ENCODE measurements at regions not wholly inside any gene's neighbourhood (a gene's known extent, or its start where the extent isn't known, plus 50 kb on each side); places are given as distances from the start of the nearest gene placed in this dataset.
A peak's percentile ranks its signal among the peaks of the same experiment; 100 is the strongest.

DNA sequence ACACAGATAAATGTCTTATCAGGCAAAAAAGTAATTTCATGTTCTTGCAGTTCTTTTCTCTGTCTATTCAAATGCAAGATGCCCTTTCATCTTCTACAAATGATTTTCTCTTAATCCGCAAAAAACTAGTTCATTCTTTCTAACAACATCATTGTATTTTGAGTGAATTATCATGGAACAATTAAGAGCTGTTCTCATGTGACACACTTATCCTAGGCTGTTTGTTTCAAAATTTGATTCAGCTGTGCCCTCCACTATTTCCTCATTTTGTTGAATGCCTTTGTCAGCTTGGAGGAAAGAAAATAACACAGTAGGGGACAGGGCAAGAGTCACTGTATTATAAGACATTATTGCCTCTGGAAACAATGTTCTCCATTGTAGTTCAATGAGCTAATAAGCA is 396.9 kb downstream of the KCTD12 start:
- DNase-seq, result no peak

DNA sequence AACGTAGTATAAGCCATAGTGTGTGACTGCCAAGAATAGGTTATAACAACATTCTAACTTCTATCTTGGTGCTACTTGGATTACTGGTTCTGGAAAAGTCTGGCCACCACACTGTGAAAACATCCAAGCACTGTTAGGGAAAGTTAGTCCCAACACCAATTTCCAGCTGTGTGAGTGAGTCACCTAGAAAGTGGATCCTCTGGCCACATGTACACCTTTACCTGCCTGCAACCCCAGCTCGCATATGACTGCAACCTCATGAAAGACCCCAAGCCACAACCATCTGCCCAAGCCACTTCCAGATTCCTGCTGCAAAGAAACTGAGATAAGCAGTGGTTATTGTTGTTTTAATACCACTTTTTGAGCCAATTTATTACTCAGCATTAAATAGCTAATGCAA is 404.5 kb downstream of the KCTD12 start:
- no peak for DNase-seq

DNA sequence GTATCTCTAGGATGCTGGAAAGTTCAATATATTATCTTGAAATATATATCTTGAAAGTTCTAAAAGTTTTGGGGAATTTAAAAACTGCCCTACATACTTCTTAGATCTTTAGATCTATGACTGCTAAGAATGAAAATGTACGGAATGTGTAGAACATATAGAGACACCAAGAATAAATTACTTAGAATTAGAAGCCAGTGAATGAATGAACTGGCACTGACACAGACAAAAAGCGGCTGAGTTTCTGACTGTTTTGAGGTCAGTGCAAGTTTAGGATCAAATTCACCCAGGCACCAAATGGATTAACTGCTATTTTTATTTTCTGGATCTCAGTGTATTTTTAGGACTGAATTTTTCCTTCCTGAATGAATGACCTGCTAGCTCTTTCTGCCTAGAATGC is 411.2 kb downstream of the KCTD12 start:
- no peak for DNase-seq

DNA sequence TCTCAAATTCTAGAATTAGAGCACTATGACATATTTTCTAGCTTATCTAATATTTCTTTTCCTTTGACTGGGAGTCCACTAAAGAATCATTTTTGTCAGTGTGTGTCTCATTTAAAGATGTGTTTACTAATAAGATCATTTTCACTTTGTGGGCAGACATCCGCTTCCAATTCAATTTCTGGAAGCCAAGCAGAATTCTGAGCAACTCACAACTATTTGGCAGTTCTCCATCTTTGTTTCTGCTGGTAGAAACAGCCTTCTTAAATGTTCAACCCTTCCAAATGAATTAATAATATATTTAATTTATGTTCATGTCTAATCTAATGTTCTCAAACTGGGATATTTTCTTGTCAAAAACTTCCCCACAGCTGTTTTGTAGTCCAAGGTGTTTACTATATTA is 411.8 kb downstream of the KCTD12 start:
- no peak for DNase-seq

DNA sequence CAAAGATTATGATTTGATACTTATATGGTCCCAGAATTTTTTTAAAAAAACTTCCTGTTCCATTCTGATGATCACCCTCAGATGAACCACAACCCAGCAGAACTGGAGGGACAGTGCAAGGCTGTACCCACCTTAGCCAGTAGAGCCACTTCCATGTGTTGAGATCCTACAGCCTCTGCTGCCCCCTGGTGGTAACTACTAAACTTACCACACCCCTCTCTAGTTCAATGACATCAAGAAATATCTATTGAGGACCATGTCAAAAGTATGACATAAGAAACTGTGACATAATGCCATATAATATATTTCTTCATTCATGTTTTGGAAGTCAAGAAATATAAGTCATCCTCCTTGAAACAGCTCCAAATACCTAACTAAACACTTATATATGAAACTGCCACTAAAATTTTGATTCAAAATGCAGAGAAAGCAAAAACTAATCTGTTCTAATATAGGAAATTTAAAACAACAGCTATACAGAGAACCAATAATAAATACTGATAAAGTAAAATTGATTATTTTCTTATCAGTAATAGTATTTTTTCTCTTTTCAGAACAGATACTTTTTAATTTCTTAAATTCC is 412.6 kb downstream of the KCTD12 start:
- DNase-seq, result peak; percentile 67

DNA sequence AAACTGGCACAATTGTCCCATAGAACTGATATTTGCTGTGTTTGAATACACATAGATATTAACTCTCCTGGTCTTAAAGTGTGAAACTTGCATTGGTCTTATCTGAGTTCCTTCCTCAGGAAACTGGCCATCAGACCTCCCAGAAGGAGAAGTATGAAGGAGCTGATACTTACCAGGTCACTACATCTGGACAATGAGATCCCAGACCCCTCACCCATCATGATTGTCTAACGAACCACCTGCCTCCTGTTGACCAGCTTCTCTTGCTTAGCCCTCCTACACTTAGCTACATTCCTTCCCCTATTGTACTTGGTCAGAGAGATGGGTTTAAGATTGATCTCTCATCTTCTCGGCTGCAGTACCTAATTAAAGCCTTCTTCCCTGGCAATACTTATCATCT is 413.3 kb downstream of the KCTD12 start:
- DNase-seq, result no peak

DNA sequence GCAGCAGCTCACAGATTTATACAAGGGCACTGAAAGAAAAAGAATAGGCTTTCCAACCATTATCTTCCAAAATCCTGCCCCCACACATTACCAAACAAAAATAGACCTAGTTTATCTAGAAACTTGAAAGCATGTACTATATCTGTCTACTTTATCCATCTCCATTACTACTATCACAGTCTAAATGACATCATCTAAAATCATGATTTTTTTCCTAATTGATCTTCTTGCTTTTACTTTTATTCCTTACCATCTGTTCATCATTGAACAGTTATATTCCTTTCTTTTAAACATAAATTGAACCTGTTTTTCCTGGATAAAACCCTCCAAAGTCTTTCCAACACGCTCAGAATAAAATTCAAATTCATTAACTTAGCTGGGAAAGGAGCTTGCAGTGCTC is 414.7 kb downstream of the KCTD12 start:
- no peak for DNase-seq

DNA sequence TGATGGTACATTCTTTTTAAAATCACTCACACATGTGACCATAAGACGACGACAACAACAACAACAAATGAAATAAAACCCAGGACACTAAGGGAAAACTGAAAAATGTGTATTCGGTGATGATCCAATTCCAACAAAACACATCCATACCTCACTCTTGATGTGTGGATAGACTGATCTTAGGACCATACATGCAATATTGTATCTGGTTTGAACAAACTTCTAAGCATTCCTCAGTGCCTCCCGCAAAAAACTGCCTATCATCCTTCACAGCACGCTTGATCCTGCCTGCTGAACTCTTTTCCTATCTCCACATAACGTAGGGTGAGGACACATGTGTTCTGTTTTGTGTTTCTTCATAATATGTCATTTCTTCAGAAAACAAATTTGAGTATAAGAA is 415.2 kb downstream of the KCTD12 start:
- DNase-seq, result no peak

DNA sequence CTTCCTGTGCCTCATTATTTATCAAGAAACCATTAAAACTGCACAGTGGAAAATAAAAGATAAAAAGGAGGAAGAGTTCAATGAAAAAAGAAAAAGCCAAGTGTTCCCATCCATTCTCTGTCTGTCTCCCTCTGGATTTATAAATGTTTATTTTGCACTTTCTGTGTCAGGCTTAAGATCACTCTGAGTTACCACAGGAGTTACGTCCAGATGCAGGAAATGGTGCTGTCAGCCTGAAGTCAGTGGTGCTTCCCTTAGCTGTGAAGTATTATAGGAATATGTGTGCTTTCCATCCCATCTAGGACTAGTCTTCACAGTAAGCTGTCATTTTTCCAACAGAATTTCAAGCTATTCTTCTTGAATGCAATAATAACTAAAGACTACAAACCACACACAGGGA is 420.2 kb downstream of the KCTD12 start:
- DNase-seq, result no peak

DNA sequence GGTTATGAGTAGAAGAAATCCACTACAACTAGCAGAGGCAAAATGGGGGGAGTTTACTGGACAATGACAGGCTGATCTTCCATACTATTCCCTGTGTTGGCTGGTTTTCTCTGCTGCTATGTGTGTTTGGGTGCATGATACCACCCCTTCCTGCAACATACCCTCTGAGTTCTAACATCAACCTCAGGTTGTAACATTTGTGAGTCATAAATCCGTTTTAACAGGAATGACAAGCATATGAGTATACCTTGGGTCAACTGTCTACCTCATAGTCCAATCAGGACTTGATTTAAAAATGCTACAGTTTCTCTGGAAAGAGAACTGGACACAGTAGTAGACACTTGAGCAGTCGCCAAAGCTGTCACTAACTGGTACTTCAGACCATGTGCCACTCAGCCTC is 422.9 kb downstream of the KCTD12 start:
- DNase-seq, result no peak

DNA sequence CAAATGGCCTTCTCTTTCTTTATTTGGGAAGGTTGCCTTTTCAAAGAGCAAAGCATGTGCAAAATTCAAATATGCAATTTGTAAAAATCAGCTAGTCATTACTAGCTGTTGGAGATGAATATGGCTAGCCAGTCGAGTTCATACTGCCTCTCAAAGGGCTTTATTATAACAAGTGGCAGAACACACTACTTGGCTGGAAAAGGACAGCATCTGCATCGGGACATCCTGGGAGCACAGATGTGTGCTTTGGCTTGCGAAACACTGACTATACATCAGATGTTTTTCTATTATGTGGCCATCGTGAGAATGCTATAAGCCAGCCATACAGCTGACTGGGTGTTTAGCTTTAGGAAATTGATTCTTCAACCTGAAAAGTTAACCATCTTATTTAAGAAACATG is 424.2 kb downstream of the KCTD12 start:
- no peak for DNase-seq

DNA sequence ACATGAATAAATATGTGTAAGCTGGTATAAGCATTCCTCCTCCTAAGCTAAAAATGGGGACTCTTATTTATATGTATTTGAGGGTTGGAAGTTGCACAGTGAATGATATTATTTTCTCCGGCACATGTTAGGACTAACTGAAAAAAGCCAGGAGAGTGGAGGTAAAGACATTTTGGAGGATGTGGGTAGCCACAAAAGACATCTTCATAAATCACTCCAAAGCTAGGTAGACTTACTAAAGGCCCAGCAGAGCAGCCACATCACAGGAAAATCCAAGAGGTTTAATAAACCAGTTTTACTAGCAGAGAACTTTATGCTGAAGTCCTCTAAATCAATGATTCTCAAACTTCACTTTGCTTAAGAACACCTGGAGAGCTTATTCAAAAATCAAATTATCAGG is 424.7 kb downstream of the KCTD12 start:
- DNase-seq, result no peak

DNA sequence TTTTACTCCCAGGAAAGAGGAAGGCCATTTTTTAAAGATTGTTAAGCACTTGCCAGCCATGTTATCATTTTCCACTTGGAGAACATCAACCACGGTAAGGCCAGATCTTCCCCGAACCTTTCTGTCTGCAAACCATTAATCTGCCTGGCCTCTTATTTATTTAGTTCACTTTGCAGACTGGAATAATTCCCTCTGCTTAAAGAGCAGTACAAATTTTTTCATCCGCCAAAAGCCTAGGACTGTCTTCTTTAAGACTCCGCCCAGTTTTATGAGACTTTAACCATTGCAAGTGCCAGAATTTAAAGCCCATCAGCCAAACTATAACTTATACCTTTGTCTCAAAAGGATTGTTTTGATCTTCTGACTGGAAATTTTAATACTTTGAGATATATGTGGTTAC is 426.3 kb downstream of the KCTD12 start:
- DNase-seq, result no peak

DNA sequence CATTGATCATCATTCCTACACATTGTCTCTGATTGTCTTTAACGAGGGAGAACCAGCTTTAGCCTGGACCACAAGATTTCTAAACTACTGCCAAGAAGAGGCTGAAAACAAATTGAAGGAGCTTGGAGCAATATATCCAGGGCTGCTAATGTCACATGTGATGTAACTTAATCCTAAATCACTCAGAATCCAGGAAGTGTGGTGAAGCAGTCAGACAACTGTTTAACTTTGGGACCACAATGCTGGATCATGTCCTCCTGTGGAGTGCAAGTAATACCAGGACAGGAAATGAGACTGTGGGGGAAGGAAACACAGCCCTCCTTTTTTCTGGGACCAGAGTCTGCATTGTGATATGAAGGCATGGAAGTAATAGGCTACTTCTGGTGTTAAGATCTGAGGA is 430.2 kb downstream of the KCTD12 start:
- DNase-seq, result no peak

DNA sequence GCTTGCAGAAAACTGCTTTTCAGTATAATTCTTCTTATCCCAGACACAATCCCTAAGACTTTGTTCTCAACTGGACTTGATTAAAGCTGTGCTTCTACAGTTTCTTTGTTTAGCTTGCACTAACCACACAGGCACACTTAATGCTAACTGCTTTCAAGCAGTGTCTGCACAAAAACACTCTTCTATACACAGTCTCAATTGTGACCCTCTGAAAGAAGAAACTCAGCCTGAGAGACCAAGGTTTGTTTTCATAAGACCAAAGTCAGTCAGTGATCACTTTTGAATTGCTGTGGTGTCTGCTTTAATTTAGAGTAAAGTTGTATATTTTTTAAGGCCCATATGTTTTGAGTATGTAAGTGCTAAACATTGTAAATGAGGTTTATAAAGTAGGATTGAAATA is 431.2 kb downstream of the KCTD12 start:
- DNase-seq, result no peak

DNA sequence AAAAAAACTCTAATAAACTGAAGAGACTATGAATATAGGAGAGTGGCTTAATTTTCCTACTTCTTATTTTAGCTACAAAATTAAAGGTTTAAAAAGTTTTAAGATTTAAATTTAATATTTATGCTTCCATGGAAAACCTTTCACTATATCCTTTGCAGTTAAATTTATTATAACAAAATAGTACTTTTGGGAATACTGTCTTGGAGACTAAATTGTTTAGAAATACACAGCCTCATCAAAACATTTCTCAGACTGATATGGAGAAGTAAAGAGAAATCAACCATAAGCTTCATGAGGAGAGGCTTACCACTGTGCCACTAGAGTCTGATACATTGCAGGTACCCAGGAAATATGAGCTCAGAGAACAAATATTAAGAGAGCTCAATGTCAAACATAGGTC is 436.5 kb downstream of the KCTD12 start:
- no peak for DNase-seq

DNA sequence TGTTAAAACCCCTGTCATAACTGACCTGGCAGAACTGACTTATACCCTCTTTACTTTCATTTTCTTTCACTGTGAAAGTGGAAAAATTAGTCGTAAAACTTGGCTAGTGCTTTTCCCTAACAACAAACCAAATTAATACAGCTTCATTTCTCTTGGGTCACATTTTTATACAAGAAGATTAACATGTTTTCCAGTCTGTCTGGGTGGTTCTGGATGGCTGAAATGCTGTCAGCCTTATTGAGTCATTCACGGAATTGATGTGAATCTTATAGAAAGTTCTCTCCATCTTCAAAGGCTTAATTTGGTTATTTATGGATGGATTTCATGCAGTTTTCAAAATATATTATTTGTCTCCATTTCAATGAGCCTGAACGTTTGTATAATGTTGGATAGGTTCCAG is 440.0 kb downstream of the KCTD12 start:
- no peak for DNase-seq

DNA sequence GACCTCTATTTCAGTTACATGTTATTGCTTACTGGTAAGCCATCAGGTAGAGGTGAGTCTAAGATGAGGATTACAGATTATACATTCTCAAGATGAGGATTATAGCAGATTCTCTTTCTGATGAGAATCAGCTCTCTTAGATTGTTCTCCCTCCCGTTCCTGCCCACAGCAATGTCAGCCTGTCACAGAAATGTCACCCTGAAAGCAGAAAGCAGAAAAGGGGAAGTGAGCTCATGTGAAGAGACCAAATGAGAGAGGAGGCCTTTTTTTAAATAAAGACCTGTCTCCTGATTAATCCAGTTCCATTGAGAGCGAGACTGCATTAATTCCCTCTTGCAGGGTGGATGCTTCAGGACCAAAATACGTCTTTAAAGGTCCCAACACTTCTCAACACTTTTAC is 445.6 kb downstream of the KCTD12 start:
- no peak for DNase-seq

DNA sequence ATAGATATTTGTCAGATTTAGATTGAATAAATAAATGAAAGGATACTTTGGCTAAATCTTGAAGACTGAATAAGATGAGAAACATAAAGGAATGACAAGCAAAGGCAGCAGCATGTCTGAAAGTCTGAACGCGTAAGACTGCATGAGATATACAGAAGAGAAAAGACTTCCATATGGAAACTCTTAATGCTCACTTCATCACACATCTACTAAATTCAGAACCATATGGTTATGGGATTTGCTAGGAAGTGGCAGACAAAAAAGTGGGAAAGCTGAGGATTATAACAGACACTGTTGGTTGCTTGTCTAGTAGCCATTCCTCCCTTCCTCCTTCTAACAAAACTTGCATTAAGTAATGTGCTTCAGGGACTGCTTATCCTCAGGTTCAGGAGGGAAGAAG is 446.7 kb downstream of the KCTD12 start:
- no peak for DNase-seq

DNA sequence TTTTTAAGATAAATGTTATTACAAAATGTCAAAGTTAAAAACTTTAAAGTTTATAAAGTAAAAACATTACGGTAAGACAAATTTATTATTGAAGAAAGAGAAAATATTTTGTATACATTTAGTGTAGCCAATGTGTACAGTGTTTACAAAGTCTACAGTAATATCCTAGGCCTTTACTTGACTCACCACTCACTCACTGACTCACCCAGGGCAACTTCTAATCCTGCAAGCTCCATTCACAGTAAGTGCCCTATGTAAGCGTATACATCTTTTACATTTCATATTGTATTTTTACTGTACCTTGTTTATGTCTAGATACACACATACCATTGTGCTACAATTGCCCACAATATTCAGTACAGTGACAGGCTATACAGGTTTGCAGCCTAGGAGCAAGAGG is 448.2 kb downstream of the KCTD12 start:
- no peak for DNase-seq

DNA sequence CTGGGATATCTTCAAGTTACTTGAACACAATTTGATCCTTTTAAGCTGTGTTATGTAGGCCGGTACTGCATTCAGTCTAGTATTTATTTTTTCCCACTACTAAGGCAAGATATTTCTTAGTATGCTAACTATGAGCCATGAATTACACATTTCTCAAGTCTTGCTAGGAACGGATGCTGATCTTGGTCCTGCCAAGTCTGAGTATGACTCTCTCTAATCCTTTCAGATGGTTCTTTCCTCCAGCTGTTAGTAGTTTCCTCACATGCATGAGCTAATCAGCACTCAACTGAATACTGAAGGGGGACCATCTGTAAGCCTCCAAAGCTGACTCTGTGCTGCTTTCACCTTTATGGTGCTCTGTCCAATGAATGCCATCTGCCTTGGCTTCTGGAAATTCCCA is 460.3 kb downstream of the KCTD12 start:
- DNase-seq, result no peak

DNA sequence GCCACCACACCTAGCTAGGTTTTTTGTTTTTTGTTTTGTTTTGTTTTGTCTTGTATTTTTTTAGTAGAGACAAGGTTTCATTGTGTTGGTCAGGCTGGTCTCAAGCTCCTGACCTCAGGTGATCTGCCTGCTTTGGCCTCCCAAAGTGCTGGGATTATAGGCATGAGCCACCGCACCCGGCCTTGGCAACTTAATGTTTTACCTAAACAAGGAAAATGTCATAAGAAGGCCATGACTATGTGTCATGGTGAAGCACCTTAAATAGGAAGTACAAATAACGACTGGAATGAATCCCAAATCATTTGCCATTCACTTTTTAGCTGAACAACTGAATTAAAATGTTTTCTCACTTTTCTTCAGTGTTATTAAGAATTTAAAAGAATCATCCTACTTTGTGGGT is 465.2 kb downstream of the KCTD12 start:
- DNase-seq, result no peak

DNA sequence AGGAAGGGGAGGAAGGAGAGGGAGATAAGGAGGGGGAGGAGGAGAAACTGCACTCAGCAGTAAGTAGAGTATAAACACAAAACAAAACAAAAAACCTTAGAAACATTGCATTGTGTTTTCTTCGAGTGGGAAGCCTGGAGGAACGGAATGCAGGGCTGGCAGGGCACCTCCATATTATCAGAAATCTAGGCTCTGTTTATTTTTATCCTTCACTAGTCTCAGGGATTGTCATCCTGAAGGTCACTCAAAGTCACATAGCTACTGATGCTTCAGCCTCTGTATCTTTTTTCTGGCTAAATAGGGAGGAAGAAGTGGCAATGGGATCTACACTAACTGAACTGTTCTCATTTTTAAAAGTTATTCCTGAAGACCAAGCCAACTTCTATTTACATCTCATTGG is 467.8 kb downstream of the KCTD12 start:
- no peak for DNase-seq

DNA sequence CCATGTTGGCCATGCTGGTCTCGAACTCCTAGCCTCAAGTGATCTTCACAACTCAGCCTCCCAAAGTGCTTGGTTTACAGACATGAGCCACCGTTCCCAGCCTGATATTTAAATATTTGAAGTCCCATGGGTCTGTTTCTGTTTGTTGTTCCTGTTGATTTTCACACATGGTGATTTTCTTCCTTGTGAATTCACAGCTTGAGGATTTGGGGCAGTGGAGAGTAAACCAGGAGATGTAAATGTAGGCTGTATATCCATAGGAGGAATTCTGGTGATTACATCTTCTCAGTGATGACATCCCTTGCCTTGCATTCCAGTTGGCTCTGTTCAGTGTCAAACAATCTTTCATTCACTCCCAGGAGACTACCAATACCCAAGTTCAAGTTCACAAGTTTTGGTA is 471.9 kb downstream of the KCTD12 start:
- no peak for DNase-seq

DNA sequence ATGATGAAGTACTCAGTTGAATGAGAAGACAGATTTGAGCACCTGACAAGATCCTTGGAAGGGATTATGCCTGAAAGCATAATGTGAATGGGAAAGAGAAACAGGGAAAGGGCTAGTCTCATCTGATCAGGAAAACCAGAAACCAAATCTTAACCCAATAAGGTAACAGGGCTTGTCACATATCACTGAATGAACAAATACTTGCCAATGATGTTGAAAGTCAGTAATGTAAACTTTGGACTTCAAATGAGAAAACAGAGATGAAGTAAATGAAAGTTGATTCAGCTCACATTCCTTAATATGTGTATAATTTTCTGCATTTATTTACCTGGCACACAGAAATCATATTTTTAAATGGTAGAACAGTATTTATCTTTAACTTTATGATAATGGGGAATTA is 480.0 kb downstream of the KCTD12 start:
- no peak for DNase-seq

DNA sequence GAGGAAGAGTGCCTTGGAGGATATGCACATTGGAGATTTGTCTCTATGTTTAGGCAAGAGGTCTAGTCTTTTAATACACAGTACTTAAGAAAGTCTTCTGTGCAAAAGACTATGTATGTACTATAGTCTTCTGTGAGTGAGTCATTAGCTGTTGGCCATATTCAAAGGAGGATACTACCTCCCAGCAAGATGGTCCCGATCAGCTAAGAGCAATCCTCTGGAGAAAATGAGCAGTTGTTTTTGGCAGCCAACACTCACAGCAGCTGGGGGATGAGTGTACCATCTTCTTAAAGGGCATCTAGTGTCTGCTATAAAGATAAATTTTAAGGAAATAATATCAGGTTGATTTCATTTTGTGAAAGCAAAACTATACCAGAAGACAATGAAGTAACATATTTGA is 487.8 kb downstream of the KCTD12 start:
- no peak for DNase-seq
